ENCODE measurements at regions not wholly inside any gene's neighbourhood (a gene's known extent, or its start where the extent isn't known, plus 50 kb on each side); places are given as distances from the start of the nearest gene placed in this dataset.

- TF ChIP-seq ZNF146 (tag by site-specific recombination; IDR thresholded peaks at IDR 0.05) = no peak
- no peak for TF ChIP-seq REST (tag by site-specific recombination; IDR thresholded peaks at IDR 0.05)
- TF ChIP-seq SALL2 (tag by site-specific recombination; IDR thresholded peaks at IDR 0.05; ENCODE audit: borderline replicate concordance) = no peak
- TF ChIP-seq ZNF624 (tag by site-specific recombination; IDR thresholded peaks at IDR 0.05) = no peak
- TF ChIP-seq WT1 (tag by site-specific recombination; IDR thresholded peaks at IDR 0.05) = no peak
- TF ChIP-seq PBX3 (CRISPR knock-in tag; IDR thresholded peaks at IDR 0.05) = no peak
Observed at GRCh38 chr7:67614843-67615242, 618.2 kb downstream of the TYW1 start.

Measured in HEK293 (cell line).